GM12892 (cell line): ENCODE measurements at regions not wholly inside any gene's neighbourhood (a gene's known extent, or its start where the extent isn't known, plus 50 kb on each side); places are given as distances from the start of the nearest gene placed in this dataset.

ENCODE experiments used
- DNase-seq: peaks from one replicate; pipeline ENCODE4 v3.0.0; 2011; ENCODE audit not compliant: insufficient read length
- FAIRE-seq: peaks from 2 replicates; lab custom pipeline; 2011; peaks lifted over from hg19 to GRCh38; lab: Jason Lieb, UNC
- POLR2A ChIP-seq: IDR thresholded peaks from 2 replicates; pipeline ENCODE4 v1.6.1; 2011; ENCODE audit warnings: low read depth, low read length, control low read depth
- POLR2AphosphoS5 ChIP-seq: IDR thresholded peaks from 2 replicates; pipeline ENCODE4 v1.6.1; 2011; ENCODE audit warnings: low read depth, low read length, control low read depth
- TAF1 ChIP-seq: IDR thresholded peaks from 2 replicates; pipeline ENCODE4 v1.6.1; 2011; ENCODE audit warnings: low read depth, mild to moderate bottlenecking, control low read depth, low read length, borderline replicate concordance

GRCh38 chr6:165106261-165106660 lies 203.1 kb downstream of the C6orf118 start:
- DNase-seq = no peak
- TF ChIP-seq POLR2AphosphoS5 (no peak), TAF1 (no peak), POLR2A (no peak)
- FAIRE-seq = no peak

- FAIRE-seq = no peak
Measured at GRCh38 chr6:165098165-165098564, 211.2 kb downstream of the C6orf118 start.

GRCh38 chr6:165096868-165097267 lies 212.5 kb downstream of the C6orf118 start:
- no peak for FAIRE-seq
- DNase-seq = no peak
- TF ChIP-seq TAF1 (no peak), POLR2A (no peak), POLR2AphosphoS5 (no peak)

More at GRCh38 chr6:165098165-165098564, 211.2 kb downstream of the C6orf118 start:
- DNase-seq = no peak
- TF ChIP-seq POLR2A (no peak), TAF1 (no peak), POLR2AphosphoS5 (no peak)

GRCh38 chr6:165096209-165096608 lies 213.2 kb downstream of the C6orf118 start:
- DNase-seq (no peak), FAIRE-seq (no peak)
- no peak for TF ChIP-seq POLR2AphosphoS5
- TF ChIP-seq POLR2A = no peak
- TF ChIP-seq TAF1 = no peak

- no peak for TF ChIP-seq TAF1
- TF ChIP-seq POLR2AphosphoS5 = no peak
- no peak for TF ChIP-seq POLR2A
- FAIRE-seq (no peak), DNase-seq (no peak)
Measured at GRCh38 chr6:165092881-165093595, 216.4 kb downstream of the C6orf118 start.

GRCh38 chr6:165091121-165091785 lies 218.2 kb downstream of the C6orf118 start:
- no peak for DNase-seq
- TF ChIP-seq POLR2AphosphoS5 (no peak), POLR2A (no peak), TAF1 (no peak)
- FAIRE-seq = no peak

- DNase-seq = no peak
Measured at GRCh38 chr6:165090242-165090641, 219.2 kb downstream of the C6orf118 start.

GRCh38 chr6:165086814-165087213 lies 222.6 kb downstream of the C6orf118 start:
- FAIRE-seq (no peak), DNase-seq (no peak)
- TF ChIP-seq POLR2AphosphoS5 (no peak), POLR2A (no peak), TAF1 (no peak)

More at GRCh38 chr6:165090242-165090641, 219.2 kb downstream of the C6orf118 start:
- no peak for FAIRE-seq
- TF ChIP-seq POLR2AphosphoS5 (no peak), POLR2A (no peak), TAF1 (no peak)

GRCh38 chr6:165082636-165083035 lies 226.8 kb downstream of the C6orf118 start:
- no peak for TF ChIP-seq POLR2A
- TF ChIP-seq TAF1 = no peak
- no peak for TF ChIP-seq POLR2AphosphoS5
- no peak for FAIRE-seq

GRCh38 chr6:165081944-165082532 lies 227.4 kb downstream of the C6orf118 start:
- DNase-seq = no peak
- FAIRE-seq = no peak
- TF ChIP-seq POLR2AphosphoS5 (no peak), TAF1 (no peak), POLR2A (no peak)

More at GRCh38 chr6:165082636-165083035, 226.8 kb downstream of the C6orf118 start:
- DNase-seq = no peak

- no peak for DNase-seq
- FAIRE-seq = no peak
- TF ChIP-seq POLR2AphosphoS5 = no peak
- no peak for TF ChIP-seq TAF1
- no peak for TF ChIP-seq POLR2A
Measured at GRCh38 chr6:165077876-165078275, 231.5 kb downstream of the C6orf118 start.
